EH (cell line): ENCODE measurements at regions not wholly inside any gene's neighbourhood (a gene's known extent, or its start where the extent isn't known, plus 50 kb on each side); places are given as distances from the start of the nearest gene placed in this dataset.
"Not testable (repeated sequence)": the region's sequence is repeated elsewhere in the genome, so short reads cannot be mapped to it uniquely, and the experiment has no call there.

Source experiments
- DNase-seq: peaks from one replicate; pipeline ENCODE4 v3.0.0-alpha.2; 2015; ENCODE audit warnings: low read depth

DNA sequence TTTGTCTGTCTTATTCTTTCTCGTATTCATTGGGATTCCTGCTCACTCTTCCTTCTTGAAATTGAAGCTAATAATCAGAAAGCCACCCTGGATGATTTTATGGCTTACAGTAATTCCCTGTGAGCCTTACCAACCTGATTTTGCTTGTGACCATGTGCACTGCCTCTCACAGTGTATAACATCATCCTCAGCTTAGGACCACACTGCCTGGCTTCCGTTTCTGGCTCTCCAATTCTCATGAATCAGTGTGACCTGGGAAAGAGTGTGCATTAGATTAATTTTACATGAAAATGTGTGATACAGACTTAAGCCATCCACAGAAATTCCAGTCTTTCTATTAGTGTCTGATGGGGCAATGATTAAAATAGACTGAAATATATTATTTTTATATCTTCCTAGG lies 126.8 kb upstream of the DMRT1 start:
- peak; percentile 24 for DNase-seq

- DNase-seq: peak; percentile 73
Measured at GRCh38 chr9:715300-715699, 126.2 kb upstream of the DMRT1 start.

DNA sequence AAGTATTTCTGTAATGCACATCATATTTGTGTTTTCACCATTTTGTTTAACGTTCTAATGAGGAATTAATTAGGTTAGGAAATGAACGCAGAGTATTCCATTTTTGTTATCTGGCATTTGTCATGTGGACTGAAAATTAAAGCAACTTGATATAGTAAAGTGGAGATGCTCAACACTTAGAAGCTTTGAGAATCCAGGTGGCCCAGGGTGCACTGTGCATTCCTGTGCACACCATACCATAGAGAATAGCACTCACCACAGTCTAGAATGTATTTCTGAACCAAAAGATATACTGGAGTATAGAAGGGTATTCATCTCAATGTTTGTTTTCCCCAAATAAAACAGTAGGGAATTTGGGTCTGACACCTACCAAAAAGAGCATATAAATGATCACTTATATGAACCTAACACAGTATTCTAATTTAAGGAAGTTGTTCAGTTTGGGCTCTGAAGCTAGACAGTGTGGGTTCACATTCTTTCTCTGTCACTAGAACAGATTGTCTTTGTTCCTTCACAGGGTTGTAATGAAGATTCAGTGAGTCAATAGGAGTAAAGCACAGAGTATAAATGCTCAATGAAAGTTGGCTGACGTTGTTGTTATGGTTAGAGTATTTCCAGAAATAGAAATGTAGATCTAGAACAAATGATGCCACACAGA lies 125.6 kb upstream of the DMRT1 start:
- DNase-seq: peak; percentile 61

DNA sequence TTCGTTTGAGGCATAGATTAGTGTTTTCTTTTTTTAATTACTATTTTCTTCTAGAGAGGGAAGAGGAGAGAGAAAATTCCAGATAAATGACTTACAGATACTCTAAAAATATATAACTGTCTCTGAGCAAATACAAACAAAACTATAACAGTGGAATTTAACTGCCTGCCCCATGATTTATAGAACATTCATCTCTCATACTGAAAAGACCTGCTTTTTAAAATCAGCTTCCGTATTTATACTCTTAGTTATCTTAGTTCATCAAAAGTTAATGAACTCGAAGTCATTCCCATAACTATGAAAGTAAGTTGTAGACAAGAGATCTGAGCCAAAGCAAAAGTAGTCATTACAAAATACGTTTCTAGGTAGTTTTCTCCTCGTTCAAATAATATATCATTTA lies 123.8 kb upstream of the DMRT1 start:
- DNase-seq: peak; percentile 64

- no peak for DNase-seq
Measured at GRCh38 chr9:720239-720881, 121.1 kb upstream of the DMRT1 start.

DNA sequence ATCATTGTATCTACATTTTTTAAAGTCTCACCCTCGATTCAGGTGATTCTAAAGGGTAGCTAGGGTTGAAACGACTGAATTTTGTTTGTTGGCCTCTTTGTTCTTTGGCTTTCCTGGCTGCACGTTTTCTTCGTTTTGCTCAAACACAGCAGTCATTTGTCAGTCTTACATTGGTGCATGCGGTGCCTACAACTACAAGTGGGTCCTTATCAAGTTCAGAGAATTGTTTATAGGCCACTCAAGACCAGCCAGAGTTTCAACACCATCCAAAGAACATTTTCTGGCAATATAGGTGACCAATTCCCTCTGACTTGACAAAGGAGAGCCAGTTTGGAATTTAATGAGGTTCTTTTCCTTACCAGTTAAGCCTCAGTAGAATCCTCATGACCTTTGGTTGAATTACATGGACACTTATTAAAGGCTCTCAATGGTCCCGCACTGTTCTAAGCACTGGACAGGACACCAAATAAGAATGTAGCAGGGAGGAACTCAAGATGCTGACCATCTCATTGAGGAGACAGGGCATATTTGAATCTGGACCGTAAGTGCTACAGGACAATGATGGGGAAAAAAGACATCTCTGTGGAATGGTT lies 119.0 kb upstream of the DMRT1 start:
- no peak for DNase-seq

GRCh38 chr9:724461-724860 lies 117.0 kb upstream of the DMRT1 start:
- not testable (repeated sequence) for DNase-seq

GRCh38 chr9:726005-726404 lies 115.5 kb upstream of the DMRT1 start:
- DNase-seq: no peak

GRCh38 chr9:727767-728166 lies 113.7 kb upstream of the DMRT1 start:
- DNase-seq: no peak

- no peak for DNase-seq
Measured at GRCh38 chr9:728535-728934, 113.0 kb upstream of the DMRT1 start.

DNA sequence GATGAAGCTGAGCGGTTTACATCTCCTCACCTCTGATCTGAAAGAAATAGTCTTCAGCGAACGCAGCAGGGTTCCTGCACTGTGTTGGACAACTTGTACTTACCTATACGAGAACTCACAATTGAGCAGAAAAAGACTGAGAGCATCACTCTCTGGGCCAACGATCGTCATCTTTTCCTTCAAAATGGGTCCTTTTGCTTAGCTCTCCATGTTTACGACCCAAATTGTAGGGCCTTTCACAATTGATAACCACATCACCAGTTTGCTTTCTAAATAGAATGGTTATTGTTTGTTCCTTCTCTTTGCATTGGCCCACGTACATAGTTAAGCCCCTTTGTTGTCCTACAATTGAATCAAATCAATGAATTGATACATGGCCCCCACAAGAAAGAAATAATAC lies 110.0 kb upstream of the DMRT1 start:
- DNase-seq: no peak

GRCh38 chr9:734831-735511 lies 106.5 kb upstream of the DMRT1 start:
- DNase-seq: peak; percentile 98

DNA sequence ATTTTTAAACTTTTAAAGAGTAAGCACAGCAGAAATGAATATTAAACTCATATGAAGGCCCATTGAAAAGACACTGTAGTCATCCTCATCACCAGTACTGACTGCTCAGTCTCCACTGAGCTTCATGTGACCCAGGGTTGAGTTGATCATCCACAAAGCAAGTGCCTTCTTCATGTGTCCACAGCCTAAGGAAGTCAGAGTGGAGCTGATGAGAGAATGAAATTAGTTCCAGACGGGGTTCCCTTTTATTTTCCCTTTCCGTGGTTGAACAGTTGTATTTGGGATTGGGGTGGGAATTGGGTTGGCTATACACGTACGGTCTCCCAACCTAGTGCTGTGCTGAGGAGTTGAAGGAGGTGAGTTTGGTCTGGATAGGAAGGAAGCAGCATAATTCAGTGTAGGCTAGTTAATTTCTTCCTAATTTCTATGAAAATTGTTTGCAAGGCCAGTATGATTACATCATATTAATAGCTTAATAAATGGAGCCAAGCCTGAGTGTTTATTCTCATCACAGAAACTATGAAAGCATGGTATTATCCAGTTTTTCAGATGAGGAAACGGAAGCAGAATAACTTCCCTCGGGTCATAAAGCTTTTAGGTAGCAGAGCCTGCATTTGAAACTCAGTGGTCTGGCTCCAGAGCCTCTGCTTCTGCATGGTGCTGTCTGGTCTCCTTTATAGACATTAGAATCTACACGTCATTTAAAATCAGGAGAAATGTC lies 103.9 kb upstream of the DMRT1 start:
- peak; percentile 41 for DNase-seq

GRCh38 chr9:738209-738915 lies 103.1 kb upstream of the DMRT1 start:
- DNase-seq: peak; percentile 98

GRCh38 chr9:739362-739761 lies 102.1 kb upstream of the DMRT1 start:
- DNase-seq: peak; percentile 21

GRCh38 chr9:740221-740620 lies 101.3 kb upstream of the DMRT1 start:
- no peak for DNase-seq

DNA sequence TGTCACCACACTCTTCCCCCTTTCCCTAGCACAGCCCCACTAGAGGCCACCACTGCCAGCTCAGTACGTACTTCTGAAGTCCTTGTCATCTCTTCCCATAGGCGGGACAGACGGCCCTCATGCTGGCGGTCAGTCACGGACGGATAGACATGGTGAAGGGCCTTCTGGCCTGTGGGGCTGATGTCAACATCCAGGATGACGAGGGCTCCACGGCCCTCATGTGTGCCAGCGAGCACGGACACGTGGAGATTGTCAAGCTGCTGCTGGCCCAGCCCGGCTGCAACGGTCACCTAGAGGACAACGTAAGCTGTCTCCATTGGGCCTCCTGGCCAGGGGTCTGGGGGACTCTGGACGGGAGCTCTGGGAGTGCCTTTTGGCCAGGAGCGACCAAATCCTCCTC lies 99.4 kb upstream of the DMRT1 start:
- no peak for DNase-seq

DNA sequence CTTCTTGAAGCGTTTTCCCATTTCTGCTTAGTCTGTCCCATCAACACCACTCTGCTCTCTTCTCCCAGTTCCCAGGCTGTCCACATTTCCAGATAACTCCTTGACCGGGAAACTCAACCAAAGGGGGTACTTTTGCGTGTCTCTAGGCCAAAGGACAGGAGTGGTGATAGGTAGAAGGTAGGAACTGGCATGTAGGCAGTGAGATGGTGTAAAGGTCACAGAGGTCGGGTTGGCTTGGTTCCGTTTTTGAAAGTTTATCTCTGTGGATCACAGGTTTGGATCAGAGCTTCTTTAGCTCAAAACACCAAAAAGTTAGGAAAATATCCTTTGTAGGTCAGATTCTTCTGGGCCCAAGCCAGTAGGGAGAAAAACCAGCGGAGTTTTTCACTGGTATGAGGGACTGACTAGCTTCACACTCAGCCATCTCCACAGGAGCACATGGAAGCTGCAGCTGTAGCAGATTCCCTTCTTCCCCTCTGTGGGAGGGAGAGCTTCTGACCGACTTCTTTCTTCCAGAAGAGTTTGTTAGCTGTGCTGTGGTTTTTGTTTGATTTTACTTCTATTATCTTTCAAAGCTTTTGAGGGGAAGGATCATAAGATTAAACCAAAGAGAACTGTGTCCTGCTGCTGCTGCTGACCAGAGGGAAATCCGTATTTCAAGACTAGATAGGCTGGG lies 98.4 kb upstream of the DMRT1 start:
- DNase-seq: no peak

GRCh38 chr9:744046-744712 lies 97.3 kb upstream of the DMRT1 start:
- no peak for DNase-seq

GRCh38 chr9:744790-745484 lies 96.6 kb upstream of the DMRT1 start:
- DNase-seq: no peak
